ENCODE measurements at regions not wholly inside any gene's neighbourhood (a gene's known extent, or its start where the extent isn't known, plus 50 kb on each side); places are given as distances from the start of the nearest gene placed in this dataset.

DNA sequence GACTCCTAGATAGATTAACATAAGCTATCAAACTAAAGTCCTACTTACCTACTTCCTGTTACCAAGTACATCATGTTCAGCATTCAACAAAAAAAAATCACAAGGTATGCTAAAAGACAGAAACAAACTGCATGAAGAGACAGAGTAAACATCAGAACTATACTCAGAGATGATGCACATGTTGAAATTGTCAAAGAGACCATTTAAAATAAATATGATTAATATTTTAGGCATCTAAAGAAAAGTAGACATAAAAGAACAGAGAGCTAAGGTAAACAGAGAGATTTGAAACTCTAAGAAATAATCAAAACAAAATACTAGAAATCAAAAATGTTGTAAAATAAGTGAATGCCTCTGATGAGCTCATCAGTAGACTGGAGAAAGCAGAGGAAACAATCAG, 224.8 kb upstream of the STAC start:
- Histone ChIP-seq H3K27me3 (no peaks in the 10 kb centered on the region), H3K27ac (no peak overlapping the region), H3K9me3 (no peaks in the 10 kb centered on the region), H3K4me1 (ENCODE audit: insufficient read depth) (no peaks in the 10 kb centered on the region), H3K36me3 (no peaks in the 10 kb centered on the region), H3K4me3 (no peak overlapping the region)
- intact Hi-C loops (cut with DNase I) = no loop called here
- DNase-seq = no peak
- TF ChIP-seq POLR2A (IDR thresholded peaks at IDR 0.05) (no peak), EP300 (IDR thresholded peaks at IDR 0.05) (no peak)
- TF ChIP-seq, protein P1, sequence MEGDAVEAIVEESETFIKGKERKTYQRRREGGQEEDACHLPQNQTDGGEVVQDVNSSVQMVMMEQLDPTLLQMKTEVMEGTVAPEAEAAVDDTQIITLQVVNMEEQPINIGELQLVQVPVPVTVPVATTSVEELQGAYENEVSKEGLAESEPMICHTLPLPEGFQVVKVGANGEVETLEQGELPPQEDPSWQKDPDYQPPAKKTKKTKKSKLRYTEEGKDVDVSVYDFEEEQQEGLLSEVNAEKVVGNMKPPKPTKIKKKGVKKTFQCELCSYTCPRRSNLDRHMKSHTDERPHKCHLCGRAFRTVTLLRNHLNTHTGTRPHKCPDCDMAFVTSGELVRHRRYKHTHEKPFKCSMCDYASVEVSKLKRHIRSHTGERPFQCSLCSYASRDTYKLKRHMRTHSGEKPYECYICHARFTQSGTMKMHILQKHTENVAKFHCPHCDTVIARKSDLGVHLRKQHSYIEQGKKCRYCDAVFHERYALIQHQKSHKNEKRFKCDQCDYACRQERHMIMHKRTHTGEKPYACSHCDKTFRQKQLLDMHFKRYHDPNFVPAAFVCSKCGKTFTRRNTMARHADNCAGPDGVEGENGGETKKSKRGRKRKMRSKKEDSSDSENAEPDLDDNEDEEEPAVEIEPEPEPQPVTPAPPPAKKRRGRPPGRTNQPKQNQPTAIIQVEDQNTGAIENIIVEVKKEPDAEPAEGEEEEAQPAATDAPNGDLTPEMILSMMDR (IDR thresholded peaks at IDR 0.05) = no peak

- WGBS, 3 donors = 36 to 53% (median 42%) methylated on average over 3 of the region's 3 CpGs
- no peak for DNase-seq
- Histone ChIP-seq H3K36me3 (no peaks in the 10 kb centered on the region), H3K9me3 (no peaks in the 10 kb centered on the region), H3K4me3 (no peak overlapping the region), H3K27ac (no peak overlapping the region), H3K27me3 (no peaks in the 10 kb centered on the region), H3K4me1 (ENCODE audit: insufficient read depth) (no peaks in the 10 kb centered on the region)
- TF ChIP-seq, protein P1 (IDR thresholded peaks at IDR 0.05) = no peak
- TF ChIP-seq EP300 (IDR thresholded peaks at IDR 0.05) = no peak
- no peak for TF ChIP-seq POLR2A (IDR thresholded peaks at IDR 0.05)
- intact Hi-C loops (cut with DNase I) = no loop called here
Measured at GRCh38 chr3:36164400-36164799, 215.9 kb upstream of the STAC start.

DNA sequence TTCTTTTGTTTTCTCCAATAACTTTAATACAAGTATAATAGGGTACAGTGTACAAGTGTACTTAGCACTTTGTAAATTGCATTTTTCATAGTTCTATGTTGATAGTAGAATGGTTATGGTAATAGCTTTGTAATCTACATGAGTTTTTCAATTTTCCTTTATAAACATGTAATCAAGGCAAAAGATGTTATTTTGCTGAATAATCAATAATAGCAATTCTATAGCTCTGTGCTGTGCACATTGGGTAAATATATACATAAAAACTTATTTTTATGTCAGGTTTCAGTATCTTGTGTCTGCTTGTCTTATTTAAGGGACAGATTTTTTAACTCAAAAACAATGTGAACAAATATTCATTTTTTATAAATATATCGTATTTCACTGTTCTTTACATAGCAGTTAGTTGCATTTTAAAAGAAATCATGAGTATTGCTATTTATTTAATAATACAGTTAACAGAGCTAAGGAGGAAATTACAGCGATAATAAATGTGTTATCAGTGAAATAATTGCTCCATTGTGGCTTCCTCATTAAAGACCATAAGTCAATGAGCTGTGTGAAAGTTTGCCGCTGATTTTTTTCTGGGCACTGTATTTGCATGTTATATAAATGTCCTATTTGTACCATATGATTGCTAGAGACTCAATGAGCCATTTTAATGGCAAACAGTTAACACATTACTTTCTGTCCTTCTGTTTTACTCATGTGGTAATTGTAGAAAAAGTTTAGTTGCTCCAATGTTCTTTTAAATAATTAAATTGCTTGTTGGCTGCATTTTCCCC, 214.6 kb upstream of the STAC start:
- intact Hi-C loops (cut with DNase I) = no loop called here
- WGBS, 3 donors = 65 to 81% (median 78%) methylated on average over 3 of the region's 3 CpGs
- no peaks in the 10 kb centered on the region for H3K27me3 ChIP-seq
- no peaks in the 10 kb centered on the region for H3K9me3 ChIP-seq
- no peaks in the 10 kb centered on the region for H3K36me3 ChIP-seq
- TF ChIP-seq EP300 (IDR thresholded peaks at IDR 0.05) (no peak), POLR2A (IDR thresholded peaks at IDR 0.05) (no peak)
- TF ChIP-seq, protein P1 (IDR thresholded peaks at IDR 0.05) = no peak
- no peak overlapping the region for H3K4me3 ChIP-seq
- DNase-seq = no peak
- H3K27ac ChIP-seq = no peak overlapping the region
- no peaks in the 10 kb centered on the region for H3K4me1 ChIP-seq (ENCODE audit: insufficient read depth)

- no peaks in the 10 kb centered on the region for H3K27me3 ChIP-seq
- DNase-seq = no peak
- TF ChIP-seq, protein P1 (IDR thresholded peaks at IDR 0.05) = no peak
- TF ChIP-seq EP300 (IDR thresholded peaks at IDR 0.05) (no peak), POLR2A (IDR thresholded peaks at IDR 0.05) (no peak)
- no peak overlapping the region for H3K27ac ChIP-seq
- H3K4me3 ChIP-seq = no peak overlapping the region
- WGBS, 3 donors = 78 to 87% (median 79%) methylated on average over 3 of the region's 3 CpGs
- no peaks in the 10 kb centered on the region for H3K4me1 ChIP-seq (ENCODE audit: insufficient read depth)
- intact Hi-C loops (cut with DNase I) = no loop called here
- no peaks in the 10 kb centered on the region for H3K36me3 ChIP-seq
- H3K9me3 ChIP-seq = no peaks in the 10 kb centered on the region
Measured at GRCh38 chr3:36166477-36166876, 213.8 kb upstream of the STAC start.
